Right forelimb (tissue), 1 donor: ENCODE measurements at regions not wholly inside any gene's neighbourhood (a gene's known extent, or its start where the extent isn't known, plus 50 kb on each side); places are given as distances from the start of the nearest gene placed in this dataset.
"Not testable (repeated sequence)": the region's sequence is repeated elsewhere in the genome, so short reads cannot be mapped to it uniquely, and the experiment has no call there.

Source experiments
- DNase-seq: peaks from one replicate; pipeline ENCODE4 v3.0.0-alpha.2; 2018

- DNase-seq: no peak
Measured at GRCh38 chr14:53857625-53858344, 98.8 kb downstream of the BMP4 start.

- no peak for DNase-seq
Measured at GRCh38 chr14:53855574-53855973, 101.1 kb downstream of the BMP4 start.

- DNase-seq: no peak
Measured at GRCh38 chr14:53855127-53855526, 101.5 kb downstream of the BMP4 start.

- no peak for DNase-seq
Measured at GRCh38 chr14:53851394-53852090, 105.1 kb downstream of the BMP4 start.

GRCh38 chr14:53850714-53851296 is 105.8 kb downstream of the BMP4 start:
- no peak for DNase-seq

GRCh38 chr14:53849549-53849948 is 107.1 kb downstream of the BMP4 start:
- DNase-seq: no peak

GRCh38 chr14:53848854-53849253 is 107.8 kb downstream of the BMP4 start:
- no peak for DNase-seq

GRCh38 chr14:53847881-53848280 is 108.7 kb downstream of the BMP4 start:
- DNase-seq: no peak

GRCh38 chr14:53847057-53847456 is 109.6 kb downstream of the BMP4 start:
- no peak for DNase-seq

GRCh38 chr14:53845813-53846693 is 110.6 kb downstream of the BMP4 start:
- DNase-seq: no peak

GRCh38 chr14:53842938-53843337 is 113.7 kb downstream of the BMP4 start:
- DNase-seq: no peak

- DNase-seq: no peak
Measured at GRCh38 chr14:53841109-53842099, 115.2 kb downstream of the BMP4 start.

- no peak for DNase-seq
Measured at GRCh38 chr14:53840444-53840843, 116.2 kb downstream of the BMP4 start.

- DNase-seq: no peak
Measured at GRCh38 chr14:53838374-53838773, 118.3 kb downstream of the BMP4 start.

GRCh38 chr14:53837656-53838055 is 119.0 kb downstream of the BMP4 start:
- not testable (repeated sequence) for DNase-seq

GRCh38 chr14:53836551-53836950 is 120.1 kb downstream of the BMP4 start:
- DNase-seq: no peak

GRCh38 chr14:53828820-53829219 is 127.8 kb downstream of the BMP4 start:
- no peak for DNase-seq

GRCh38 chr14:53824061-53824460 is 132.6 kb downstream of the BMP4 start:
- no peak for DNase-seq

- DNase-seq: peak; percentile 63
Measured at GRCh38 chr14:53814392-53814791, 142.2 kb downstream of the BMP4 start.

GRCh38 chr14:53810221-53810620 is 146.4 kb downstream of the BMP4 start:
- DNase-seq: no peak

GRCh38 chr14:53808042-53808441 is 148.6 kb downstream of the BMP4 start:
- DNase-seq: no peak

- no peak for DNase-seq
Measured at GRCh38 chr14:53807542-53807941, 149.1 kb downstream of the BMP4 start.
